ENCODE measurements at regions not wholly inside any gene's neighbourhood (a gene's known extent, or its start where the extent isn't known, plus 50 kb on each side); places are given as distances from the start of the nearest gene placed in this dataset.

- Histone ChIP-seq H3K27ac (ENCODE audit: low read depth, low read length) (no peak overlapping the region), H3K4me2 (ENCODE audit: insufficient read depth in 1 of 2, low read depth in 2 of 2, low read length in 2 of 2) (no peak overlapping the region), H3K56ac (replicated peaks; ENCODE audit: insufficient read length, low read depth, low read length) (no peak overlapping the region), H2BK12ac (ENCODE audit: low read depth, low read length) (no peak overlapping the region), H3K9me3 (ENCODE audit: insufficient read depth in 2 of 2, low read depth in 1 of 2, low read length in 1 of 2) (no peaks in the 10 kb centered on the region), H2AK5ac (ENCODE audit: low read depth, low read length) (no peak overlapping the region), H3K27me3 (replicated peaks in 1 of 4; ENCODE audit: control insufficient read depth in 3 of 4, extremely low read depth in 1 of 4, insufficient read depth in 3 of 4, low read length in 3 of 4) (no peaks in the 10 kb centered on the region), H3K79me2 (ENCODE audit: control insufficient read depth in 1 of 2, insufficient read depth in 2 of 2, low read length in 2 of 2) (no peaks in the 10 kb centered on the region), H3K18ac (ENCODE audit: extremely low read depth, low read length) (no peak overlapping the region), H2BK20ac (ENCODE audit: low read length) (no peak overlapping the region), H4K8ac (ENCODE audit: extremely low read depth, insufficient read depth, low read length) (no peak overlapping the region), H3K36me3 (ENCODE audit: control insufficient read depth in 2 of 4, insufficient read depth in 4 of 4, low read length in 3 of 4) (no peaks in the 10 kb centered on the region), H3K4me1 (replicated peaks in 1 of 4; ENCODE audit: control insufficient read depth in 3 of 4, insufficient read depth in 4 of 4, low read length in 3 of 4) (no peaks in the 10 kb centered on the region; a peak in 1 of 7 replicates), H3K14ac (ENCODE audit: insufficient read length) (no peak overlapping the region), H2AFZ (ENCODE audit: low read length) (no peak overlapping the region), H3K9ac (replicated peaks in 1 of 4; ENCODE audit: extremely low read depth in 1 of 4, low read depth in 3 of 4, low read length in 3 of 4) (no peak overlapping the region), H4K5ac (ENCODE audit: insufficient read length, low read depth, low read length) (no peak overlapping the region), H4K20me1 (replicated peaks in 1 of 2; ENCODE audit: control insufficient read depth in 1 of 2, insufficient read depth in 2 of 2, low read length in 2 of 2) (no peaks in the 10 kb centered on the region), H3K4ac (replicated peaks; ENCODE audit: insufficient read length, low read depth, low read length) (no peak overlapping the region), H3K23ac (ENCODE audit: insufficient read length) (no peak overlapping the region), H2BK15ac (ENCODE audit: low read length) (no peak overlapping the region), H3K4me3 (ENCODE audit: extremely low read depth in 1 of 4, insufficient read depth in 2 of 4, low read depth in 3 of 4, low read length in 4 of 4) (no peak overlapping the region), H2BK120ac (replicated peaks; ENCODE audit: low read depth, low read length) (no peak overlapping the region), H3K23me2 (ENCODE audit: low read depth, low read length) (no peaks in the 10 kb centered on the region), H2BK5ac (ENCODE audit: low read depth, low read length) (no peak overlapping the region), H4K91ac (replicated peaks; ENCODE audit: insufficient read length, low read length) (no peak overlapping the region), H3K79me1 (ENCODE audit: low read depth, low read length) (no peaks in the 10 kb centered on the region; the same call in 1 of the 2 replicates)
- FAIRE-seq (no peak), DNase-seq (ENCODE audit: low read depth in 1 of 2, low spot score in 2 of 2) (no peak)
- CTCF ChIA-PET (ENCODE audit: partially characterized antibody): no interaction called here
- POLR2A ChIA-PET (ENCODE audit: partially characterized antibody): no interaction called here
- WGBS, 2 experiments (ENCODE audit: extremely low coverage in 1 of 2, insufficient coverage in 1 of 2, insufficient read length in 1 of 2, insufficient replicate concordance in 2 of 2, low coverage in 1 of 2, low lambda C conversion rate in 2 of 2, missing lambda C conversion rate in 1 of 2): 93% methylated on average over 4 of the region's 5 CpGs; no CpG with 5 or more reads in 1 of the 2 experiments
- TF ChIP-seq SIN3A (conservative IDR thresholded peaks at IDR 0.05 in 1 of 2, IDR thresholded peaks at IDR 0.05 in 1 of 2; ENCODE audit: low read depth in 1 of 2, low read length in 2 of 2): no peak
- no peak for TF ChIP-seq HDAC2 (IDR thresholded peaks at IDR 0.05; ENCODE audit: borderline replicate concordance in 1 of 2, low read depth in 2 of 2, low read length in 2 of 2)
- no peak for TF ChIP-seq POLR2AphosphoS5 (IDR thresholded peaks at IDR 0.05; ENCODE audit: low read depth, low read length)
- no peak for TF ChIP-seq FOSL1 (IDR thresholded peaks at IDR 0.05; ENCODE audit: insufficient read depth, low read depth, low read length)
- no peak for TF ChIP-seq SIX5 (IDR thresholded peaks at IDR 0.05; ENCODE audit: low read depth, low read length)
- no peak for TF ChIP-seq TAF7 (optimal IDR thresholded peaks at IDR 0.05; ENCODE audit: borderline replicate concordance, low read depth, low read length)
- TF ChIP-seq NANOG (IDR thresholded peaks at IDR 0.05; ENCODE audit: insufficient read depth, low read depth, low read length, poor library complexity, severe bottlenecking): no peak
- no peak for TF ChIP-seq USF2 (IDR thresholded peaks at IDR 0.05; ENCODE audit: low read length)
- no peak for TF ChIP-seq PHF8 (conservative IDR thresholded peaks at IDR 0.05; ENCODE audit: low read depth, low read length)
- TF ChIP-seq CTBP2 (IDR thresholded peaks at IDR 0.05; ENCODE audit: borderline replicate concordance, insufficient read depth, insufficient read length, low read length): no peak
- TF ChIP-seq GTF2F1 (IDR thresholded peaks at IDR 0.05; ENCODE audit: borderline replicate concordance, low read depth, low read length): no peak
- no peak for TF ChIP-seq RAD21 (IDR thresholded peaks at IDR 0.05 in 1 of 2, conservative IDR thresholded peaks at IDR 0.05 in 1 of 2; ENCODE audit: low read depth in 2 of 2, low read length in 2 of 2)
Measured at GRCh38 chr5:3343211-3343610, 252.4 kb upstream of the IRX1 start.
